ENCODE measurements at regions not wholly inside any gene's neighbourhood (a gene's known extent, or its start where the extent isn't known, plus 50 kb on each side); places are given as distances from the start of the nearest gene placed in this dataset.

DNA sequence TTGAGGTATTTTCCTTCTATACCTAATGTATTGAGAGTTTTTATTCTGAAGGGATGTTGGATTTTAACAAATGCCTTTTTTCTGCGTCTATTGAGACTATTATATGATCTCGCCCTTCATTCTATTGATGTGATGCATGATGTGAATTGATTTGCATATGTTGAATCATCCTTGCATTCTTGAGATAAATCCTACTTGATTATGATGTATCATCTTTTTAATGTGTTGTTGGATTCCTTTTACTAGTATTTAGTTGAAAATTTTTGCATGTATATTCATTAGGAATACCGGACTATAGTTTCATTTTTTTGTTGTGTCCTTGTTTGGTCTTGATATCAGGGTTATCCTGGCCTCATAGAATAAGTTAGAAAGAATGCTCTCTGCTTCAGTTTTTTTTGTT lies 169.7 kb downstream of the NPR3 start:
- TF ChIP-seq, protein P1, sequence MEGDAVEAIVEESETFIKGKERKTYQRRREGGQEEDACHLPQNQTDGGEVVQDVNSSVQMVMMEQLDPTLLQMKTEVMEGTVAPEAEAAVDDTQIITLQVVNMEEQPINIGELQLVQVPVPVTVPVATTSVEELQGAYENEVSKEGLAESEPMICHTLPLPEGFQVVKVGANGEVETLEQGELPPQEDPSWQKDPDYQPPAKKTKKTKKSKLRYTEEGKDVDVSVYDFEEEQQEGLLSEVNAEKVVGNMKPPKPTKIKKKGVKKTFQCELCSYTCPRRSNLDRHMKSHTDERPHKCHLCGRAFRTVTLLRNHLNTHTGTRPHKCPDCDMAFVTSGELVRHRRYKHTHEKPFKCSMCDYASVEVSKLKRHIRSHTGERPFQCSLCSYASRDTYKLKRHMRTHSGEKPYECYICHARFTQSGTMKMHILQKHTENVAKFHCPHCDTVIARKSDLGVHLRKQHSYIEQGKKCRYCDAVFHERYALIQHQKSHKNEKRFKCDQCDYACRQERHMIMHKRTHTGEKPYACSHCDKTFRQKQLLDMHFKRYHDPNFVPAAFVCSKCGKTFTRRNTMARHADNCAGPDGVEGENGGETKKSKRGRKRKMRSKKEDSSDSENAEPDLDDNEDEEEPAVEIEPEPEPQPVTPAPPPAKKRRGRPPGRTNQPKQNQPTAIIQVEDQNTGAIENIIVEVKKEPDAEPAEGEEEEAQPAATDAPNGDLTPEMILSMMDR (IDR thresholded peaks at IDR 0.05) = no peak
- no peak for TF ChIP-seq POLR2A (IDR thresholded peaks at IDR 0.05)

Measured in uterus (tissue), 2 donors.